Endothelial cell of umbilical vein (primary cell): ENCODE measurements at regions not wholly inside any gene's neighbourhood (a gene's known extent, or its start where the extent isn't known, plus 50 kb on each side); places are given as distances from the start of the nearest gene placed in this dataset.

Experiments used
- BruUV-seq: library from RNA; stranded (reverse); fragments of 400-500 nt; replicated peaks from 2 replicates; lab custom pipeline; 2021; lab: Mats Ljungman, UMichigan
- CTCF ChIA-PET: fragments of 300-600, 350-600 bp; sonication (Branson Sonifier 250); formaldehyde crosslinking; loops from one replicate; lab custom pipeline; 2021; ENCODE audit warnings: antibody characterized with exemption, inconsistent platforms; lab: Charles Lee
- POLR2A ChIA-PET: fragments of 300-600, 350-600 bp; sonication (Branson Sonifier 250); formaldehyde crosslinking; loops from one replicate; lab custom pipeline; 2021; ENCODE audit warnings: antibody characterized with exemption, inconsistent platforms; lab: Charles Lee
- DNase-seq: peaks from one replicate; pipeline ENCODE4 v3.0.0-alpha.2; 2011; ENCODE audit warnings: low read depth, low spot score
- FAIRE-seq: peaks from 2 replicates; lab custom pipeline; 2011; peaks lifted over from hg19 to GRCh38; lab: Jason Lieb, UNC
- H2AFZ ChIP-seq: 2 replicates; pipeline ENCODE4 v1.6.0; 2012; ENCODE audit warnings: low read depth, low read length, control low read depth, inconsistent platforms
- H3K27ac ChIP-seq: 2 replicates; pipeline ENCODE4 v1.5.1; 2011; ENCODE audit warnings: low read depth, mild to moderate bottlenecking, control low read depth, low read length, moderate library complexity; ENCODE audit not compliant: insufficient read depth
- H3K27me3 ChIP-seq, 2 experiments: 2 replicates each; pipeline versions ENCODE4 v1.6.0 to v1.6.1; 2011; ENCODE audit warnings: low read length in 2 of 2, mixed read lengths in 1 of 2; ENCODE audit not compliant: control insufficient read depth in 2 of 2, insufficient read depth in 2 of 2
- H3K36me3 ChIP-seq, 2 experiments: 2 replicates in 1 of 2; 3 replicates in 1 of 2; pipeline ENCODE4 v1.5.1; 2011; ENCODE audit warnings: low read length in 2 of 2, mild to moderate bottlenecking in 1 of 2, moderate library complexity in 1 of 2; ENCODE audit not compliant: control insufficient read depth in 2 of 2, insufficient read depth in 2 of 2; ENCODE audit errors: extremely low read depth in 1 of 2
- H3K4me1 ChIP-seq: 3 replicates; pipeline ENCODE4 v1.5.1; 2011; ENCODE audit warnings: mild to moderate bottlenecking, low read length; ENCODE audit not compliant: control insufficient read depth, insufficient read depth; ENCODE audit errors: extremely low read depth
- H3K4me2 ChIP-seq: 2 replicates; pipeline ENCODE4 v1.6.1; 2011; ENCODE audit warnings: low read length, control low read depth, mixed read lengths; ENCODE audit not compliant: insufficient read depth
- H3K4me3 ChIP-seq, 3 experiments: fragments of 200-600 bp in 1 of 3; sonication (generic), shearing (Covaris generic) in 1 of 3; replicated peaks in 1 of 3; 2 replicates each; pipeline ENCODE4 v1.5.1; 2011 to 2016; ENCODE audit warnings: control low read depth in 3 of 3, low read length in 3 of 3, mild to moderate bottlenecking in 2 of 3, inconsistent platforms in 1 of 3, low read depth in 1 of 3, moderate library complexity in 1 of 3; ENCODE audit not compliant: insufficient read depth in 1 of 3
- H3K79me2 ChIP-seq: 2 replicates; pipeline ENCODE4 v1.6.0; 2012; ENCODE audit warnings: low read length, inconsistent platforms; ENCODE audit not compliant: control insufficient read depth, insufficient read depth
- H3K9ac ChIP-seq: replicated peaks from 2 replicates; pipeline ENCODE3; 2011; ENCODE audit warnings: low read length, control low read depth; ENCODE audit not compliant: insufficient read depth; ENCODE audit errors: extremely low read depth
- H3K9me1 ChIP-seq: replicated peaks from 3 replicates; pipeline ENCODE4 v1.6.0; 2011; ENCODE audit warnings: mild to moderate bottlenecking, low read length; ENCODE audit not compliant: control insufficient read depth, insufficient read depth; ENCODE audit errors: extremely low read depth
- H3K9me3 ChIP-seq: replicated peaks from 2 replicates; pipeline ENCODE4 v1.5.1; 2012; ENCODE audit warnings: low read length, inconsistent platforms; ENCODE audit not compliant: control insufficient read depth, insufficient read depth
- H4K20me1 ChIP-seq: replicated peaks from 2 replicates; pipeline ENCODE3; 2011; ENCODE audit warnings: mild to moderate bottlenecking, low read length; ENCODE audit not compliant: control insufficient read depth, insufficient read depth; ENCODE audit errors: extremely low read depth
- EZH2 ChIP-seq: IDR thresholded peaks from 2 replicates; pipeline ENCODE4 v1.6.1; 2012; ENCODE audit warnings: borderline replicate concordance, low read depth, mild to moderate bottlenecking, moderate library complexity, low read length, inconsistent platforms; ENCODE audit not compliant: severe bottlenecking
- FOS ChIP-seq: IDR thresholded peaks from 2 replicates; pipeline ENCODE4 v1.6.1; 2011; ENCODE audit warnings: mild to moderate bottlenecking, low read length, moderate library complexity, borderline replicate concordance; ENCODE audit not compliant: insufficient read depth
- GATA2 ChIP-seq: IDR thresholded peaks from 2 replicates; pipeline ENCODE4 v1.7.0; 2011; ENCODE audit warnings: low read depth, mild to moderate bottlenecking, moderate library complexity, mixed read lengths, low read length; ENCODE audit not compliant: insufficient read length, insufficient read depth
- JUN ChIP-seq: IDR thresholded peaks from 2 replicates; pipeline ENCODE4 v1.6.1; 2011; ENCODE audit warnings: borderline replicate concordance, low read depth; ENCODE audit not compliant: insufficient read length, insufficient read depth
- MYC ChIP-seq: IDR thresholded peaks from one replicate; pipeline ENCODE4 v1.6.1; 2011; ENCODE audit warnings: mild to moderate bottlenecking, low read depth, low read length
- POLR2A ChIP-seq: IDR thresholded peaks from 2 replicates; pipeline ENCODE4 v1.6.1; 2012; ENCODE audit warnings: low read depth, mild to moderate bottlenecking, control low read depth, low read length
- POLR2AphosphoS5 ChIP-seq: IDR thresholded peaks from 2 replicates; pipeline ENCODE4 v1.6.1; 2012; ENCODE audit warnings: low read depth, mild to moderate bottlenecking, control low read depth, low read length, moderate library complexity; ENCODE audit not compliant: insufficient read depth
- dilution Hi-C: fragments of 300-500 bp; cut with MboI; formaldehyde crosslinking; loops from one replicate; pipeline ENCODE4 v1.15.0; 2019; ENCODE audit warnings: low sequenced_read_pairs; ENCODE audit not compliant: extremely low pct_ligation_motif_present
- intact Hi-C: fragments of 100-400 bp; cut with micrococcal nuclease; formaldehyde crosslinking; loops from one replicate; pipeline ENCODE4 v1.10.0; 2022
- TF ChIP-seq, protein P1 (sequence below): IDR thresholded peaks from 2 replicates; pipeline ENCODE4 v1.6.1; 2011; ENCODE audit not compliant: insufficient read depth, insufficient read length
- TF ChIP-seq, protein P2 (sequence below), 2 donors: IDR thresholded peaks; 1 replicate in 1 of 2; 2 replicates in 1 of 2; pipeline ENCODE4 v1.5.1; 2011; ENCODE audit warnings: low read length in 2 of 2, mild to moderate bottlenecking in 2 of 2, moderate library complexity in 2 of 2, control low read depth in 1 of 2, inconsistent platforms in 1 of 2, low read depth in 1 of 2; ENCODE audit not compliant: insufficient read depth in 1 of 2; ENCODE audit errors: extremely low read depth in 1 of 2

DNA sequence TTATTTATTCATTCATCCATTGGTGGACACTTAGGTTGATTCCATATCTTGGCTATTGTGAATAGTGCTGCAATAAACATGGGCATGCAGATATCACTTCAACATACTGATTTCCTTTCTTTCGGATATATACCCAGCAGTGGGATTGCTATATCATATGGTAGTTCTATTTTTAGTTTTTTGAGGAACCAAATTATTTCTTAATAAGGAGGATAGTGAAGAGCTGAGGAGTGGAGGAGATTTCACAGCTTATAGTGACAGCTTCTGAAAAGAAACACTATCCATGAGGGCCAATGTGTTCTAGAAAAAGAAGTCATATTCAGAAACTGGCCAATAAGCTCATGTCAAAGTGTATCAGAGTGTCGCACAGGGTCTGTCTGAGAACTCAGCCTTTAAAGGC is 183.3 kb downstream of the SEC61B start:
- intact Hi-C loops (no loop called here), dilution Hi-C loops (no loop called here)
- FAIRE-seq (no peak), DNase-seq (no peak)
- Histone ChIP-seq H4K20me1 (no peaks in the 10 kb centered on the region), H3K9me3 (no peaks in the 10 kb centered on the region), H2AFZ (no peak overlapping the region), H3K36me3 (no peaks in the 10 kb centered on the region), H3K27ac (no peak overlapping the region), H3K79me2 (no peaks in the 10 kb centered on the region), H3K4me2 (no peak overlapping the region), H3K4me1 (no peaks in the 10 kb centered on the region), H3K9me1 (no peaks in the 10 kb centered on the region), H3K27me3 (no peaks in the 10 kb centered on the region), H3K9ac (no peak overlapping the region), H3K4me3 (no peak overlapping the region)
- TF ChIP-seq EZH2 (no peak), FOS (no peak), POLR2A (no peak), POLR2AphosphoS5 (no peak), JUN (no peak), GATA2 (no peak), MYC (no peak)
- TF ChIP-seq, protein P1, sequence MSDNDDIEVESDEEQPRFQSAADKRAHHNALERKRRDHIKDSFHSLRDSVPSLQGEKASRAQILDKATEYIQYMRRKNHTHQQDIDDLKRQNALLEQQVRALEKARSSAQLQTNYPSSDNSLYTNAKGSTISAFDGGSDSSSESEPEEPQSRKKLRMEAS, result no peak
- TF ChIP-seq, protein P2, sequence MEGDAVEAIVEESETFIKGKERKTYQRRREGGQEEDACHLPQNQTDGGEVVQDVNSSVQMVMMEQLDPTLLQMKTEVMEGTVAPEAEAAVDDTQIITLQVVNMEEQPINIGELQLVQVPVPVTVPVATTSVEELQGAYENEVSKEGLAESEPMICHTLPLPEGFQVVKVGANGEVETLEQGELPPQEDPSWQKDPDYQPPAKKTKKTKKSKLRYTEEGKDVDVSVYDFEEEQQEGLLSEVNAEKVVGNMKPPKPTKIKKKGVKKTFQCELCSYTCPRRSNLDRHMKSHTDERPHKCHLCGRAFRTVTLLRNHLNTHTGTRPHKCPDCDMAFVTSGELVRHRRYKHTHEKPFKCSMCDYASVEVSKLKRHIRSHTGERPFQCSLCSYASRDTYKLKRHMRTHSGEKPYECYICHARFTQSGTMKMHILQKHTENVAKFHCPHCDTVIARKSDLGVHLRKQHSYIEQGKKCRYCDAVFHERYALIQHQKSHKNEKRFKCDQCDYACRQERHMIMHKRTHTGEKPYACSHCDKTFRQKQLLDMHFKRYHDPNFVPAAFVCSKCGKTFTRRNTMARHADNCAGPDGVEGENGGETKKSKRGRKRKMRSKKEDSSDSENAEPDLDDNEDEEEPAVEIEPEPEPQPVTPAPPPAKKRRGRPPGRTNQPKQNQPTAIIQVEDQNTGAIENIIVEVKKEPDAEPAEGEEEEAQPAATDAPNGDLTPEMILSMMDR (IDR thresholded peaks at IDR 0.05; ENCODE audit: extremely low read depth in 1 of 2, insufficient read depth in 1 of 2, low read depth in 1 of 2, low read length in 2 of 2), result no peak
- ChIA-PET POLR2A (no interaction called here), CTCF (interaction anchor here (1.0 kb wide), 1 partner anchor 46 kb away, joined by 3 read pairs; no protein-coding TSS in a partner anchor)
- no TSS peak for BruUV-seq
